Ishikawa (cell line): ENCODE measurements at regions not wholly inside any gene's neighbourhood (a gene's known extent, or its start where the extent isn't known, plus 50 kb on each side); places are given as distances from the start of the nearest gene placed in this dataset.

Experiments
- CEBPB ChIP-seq: IDR thresholded peaks from 2 replicates; pipeline ENCODE4 v1.6.1; 2012
- CREB1 ChIP-seq: IDR thresholded peaks from 2 replicates; pipeline ENCODE4 v1.6.1; 2012; ENCODE audit warnings: low read depth
- EGR1 ChIP-seq: IDR thresholded peaks from 2 replicates; pipeline ENCODE4 v1.6.1; 2012
- EP300 ChIP-seq: IDR thresholded peaks from 2 replicates; pipeline ENCODE4 v1.6.1; 2012; ENCODE audit warnings: borderline replicate concordance
- FOXM1 ChIP-seq: IDR thresholded peaks from 2 replicates; pipeline ENCODE4 v1.6.1; 2012; ENCODE audit warnings: low read depth, borderline replicate concordance
- MAX ChIP-seq: IDR thresholded peaks from 2 replicates; pipeline ENCODE4 v1.6.1; 2012
- NFIC ChIP-seq: IDR thresholded peaks from 2 replicates; pipeline ENCODE4 v1.6.1; 2012
- RAD21 ChIP-seq: IDR thresholded peaks from 2 replicates; pipeline ENCODE4 v1.6.1; 2012; ENCODE audit warnings: low read depth
- REST ChIP-seq: IDR thresholded peaks from 2 replicates; pipeline ENCODE4 v1.6.1; 2012; ENCODE audit warnings: low read depth, mild to moderate bottlenecking
- TAF1 ChIP-seq: IDR thresholded peaks from 2 replicates; pipeline ENCODE4 v1.6.1; 2012; ENCODE audit warnings: low read depth, mild to moderate bottlenecking
- TCF12 ChIP-seq: IDR thresholded peaks from 2 replicates; pipeline ENCODE4 v1.6.1; 2012; ENCODE audit warnings: low read depth
- TEAD4 ChIP-seq: IDR thresholded peaks from 2 replicates; pipeline ENCODE4 v1.6.1; 2012
- USF1 ChIP-seq: IDR thresholded peaks from 2 replicates; pipeline ENCODE4 v1.6.1; 2012
- YY1 ChIP-seq: IDR thresholded peaks from 2 replicates; pipeline ENCODE4 v1.6.1; 2012; ENCODE audit warnings: low read depth
- ZBTB7A ChIP-seq: IDR thresholded peaks from 2 replicates; pipeline ENCODE4 v1.6.1; 2012; ENCODE audit warnings: low read depth

GRCh38 chr3:127440384-127440783 is 150.1 kb downstream of the TPRA1 start:
- TF ChIP-seq EP300: no peak
- TF ChIP-seq RAD21: no peak
- no peak for TF ChIP-seq CEBPB
- TF ChIP-seq TEAD4: no peak
- no peak for TF ChIP-seq ZBTB7A
- TF ChIP-seq NFIC: no peak
- no peak for TF ChIP-seq EGR1

GRCh38 chr3:127439621-127440020 is 150.9 kb downstream of the TPRA1 start:
- TF ChIP-seq NFIC (no peak), TAF1 (no peak), TEAD4 (no peak), TCF12 (no peak), USF1 (no peak), MAX (no peak), CREB1 (no peak), YY1 (no peak), ZBTB7A (no peak), EGR1 (no peak), CEBPB (no peak), REST (no peak)

GRCh38 chr3:127438951-127439350 is 151.1 kb upstream of the PRR20G start:
- TF ChIP-seq TAF1 (no peak), EP300 (no peak), REST (no peak), NFIC (no peak), CEBPB (no peak), EGR1 (no peak), FOXM1 (no peak), MAX (no peak), TCF12 (no peak), YY1 (no peak), RAD21 (no peak), CREB1 (no peak)

GRCh38 chr3:127438371-127438770 is 150.5 kb upstream of the PRR20G start:
- TF ChIP-seq TCF12 (no peak), NFIC (no peak), RAD21 (no peak)

GRCh38 chr3:127431066-127431465 is 143.2 kb upstream of the PRR20G start:
- no peak for TF ChIP-seq CEBPB
- TF ChIP-seq TEAD4: no peak
- TF ChIP-seq USF1: no peak
- no peak for TF ChIP-seq TAF1
- TF ChIP-seq YY1: no peak
- no peak for TF ChIP-seq FOXM1
- TF ChIP-seq RAD21: no peak
- no peak for TF ChIP-seq EGR1
- no peak for TF ChIP-seq EP300
- no peak for TF ChIP-seq REST
- no peak for TF ChIP-seq TCF12
- TF ChIP-seq ZBTB7A: no peak
- TF ChIP-seq CREB1: no peak
- TF ChIP-seq MAX: no peak
- TF ChIP-seq NFIC: no peak
